ENCODE measurements at regions not wholly inside any gene's neighbourhood (a gene's known extent, or its start where the extent isn't known, plus 50 kb on each side); places are given as distances from the start of the nearest gene placed in this dataset.

GRCh38 chr17:33803686-33804085 lies 451.4 kb upstream of the CCL2 start:
- H3K27ac ChIP-seq (ENCODE audit: control insufficient read depth, insufficient read depth) = no peak overlapping the region
- H3K36me3 ChIP-seq (ENCODE audit: control insufficient read depth in 2 of 2, insufficient read depth in 2 of 2, low read length in 1 of 2) = no peaks in the 10 kb centered on the region
- no TSS peak for BruUV-seq (replicated peaks)
- FAIRE-seq (no peak), DNase-seq (ENCODE audit: low read depth, low spot score) (no peak), ATAC-seq (no peak)
- H2AFZ ChIP-seq (ENCODE audit: control insufficient read depth, low read depth, low read length) = no peak overlapping the region
- ChIA-PET RAD21 (ENCODE audit: unreplicated experiment) (no interaction called here), POLR2A (no interaction called here), SMC1A (ENCODE audit: uncharacterized antibody, unreplicated experiment) (no interaction called here), CTCF (no interaction called here)
- H3K27me3 ChIP-seq (replicated peaks in 1 of 2; ENCODE audit: control insufficient read depth in 2 of 2, insufficient read depth in 2 of 2, low read length in 1 of 2) = peaks cover 0 to 1% of the 10 kb centered on the region in 2 experiments; a peak in 1 of 4 replicates
- no peaks in the 10 kb centered on the region for H3K9me3 ChIP-seq (replicated peaks; ENCODE audit: control insufficient read depth, insufficient read depth, low read length)
- H3K9ac ChIP-seq (ENCODE audit: control insufficient read depth, insufficient read depth, low read length) = no peak overlapping the region
- in situ Hi-C loops (cut with MboI) (no loop called here), intact Hi-C loops (cut with micrococcal nuclease; ENCODE audit: unreplicated experiment) (no loop called here)
- H3K4me3 ChIP-seq = no peak overlapping the region
- no peak for TF ChIP-seq FOS (IDR thresholded peaks at IDR 0.05; ENCODE audit: borderline replicate concordance, extremely low read depth, insufficient read length)
- H4K20me1 ChIP-seq (ENCODE audit: control insufficient read depth, insufficient read depth) = no peaks in the 10 kb centered on the region
- no peaks in the 10 kb centered on the region for H3K4me1 ChIP-seq (ENCODE audit: control insufficient read depth, insufficient read depth, low read length)
- 0% methylated on average over 2 of the region's 2 CpGs for WGBS (ENCODE audit: insufficient coverage, insufficient replicate concordance, low lambda C conversion rate, missing lambda C conversion rate)
- no peak overlapping the region for H3K4me2 ChIP-seq (ENCODE audit: control insufficient read depth, insufficient read depth)
- no peaks in the 10 kb centered on the region for H3K79me2 ChIP-seq (ENCODE audit: control insufficient read depth, insufficient read depth, low read length)

- Histone ChIP-seq H4K20me1 (ENCODE audit: control insufficient read depth, insufficient read depth) (no peaks in the 10 kb centered on the region), H3K27ac (ENCODE audit: control insufficient read depth, insufficient read depth) (no peak overlapping the region), H3K9me3 (replicated peaks; ENCODE audit: control insufficient read depth, insufficient read depth, low read length) (no peaks in the 10 kb centered on the region), H3K36me3 (ENCODE audit: control insufficient read depth in 2 of 2, insufficient read depth in 2 of 2, low read length in 1 of 2) (no peaks in the 10 kb centered on the region), H3K79me2 (ENCODE audit: control insufficient read depth, insufficient read depth, low read length) (no peaks in the 10 kb centered on the region), H3K9ac (ENCODE audit: control insufficient read depth, insufficient read depth, low read length) (no peak overlapping the region), H2AFZ (ENCODE audit: control insufficient read depth, low read depth, low read length) (no peak overlapping the region), H3K4me3 (no peak overlapping the region), H3K27me3 (replicated peaks in 1 of 2; ENCODE audit: control insufficient read depth in 2 of 2, insufficient read depth in 2 of 2, low read length in 1 of 2) (no peaks in the 10 kb centered on the region), H3K4me2 (ENCODE audit: control insufficient read depth, insufficient read depth) (no peak overlapping the region), H3K4me1 (ENCODE audit: control insufficient read depth, insufficient read depth, low read length) (no peaks in the 10 kb centered on the region)
- FAIRE-seq (no peak), DNase-seq (ENCODE audit: low read depth, low spot score) (no peak), ATAC-seq (no peak)
- ChIA-PET SMC1A (ENCODE audit: uncharacterized antibody, unreplicated experiment) (no interaction called here), RAD21 (ENCODE audit: unreplicated experiment) (no interaction called here), CTCF (no interaction called here), POLR2A (no interaction called here)
- 0% methylated on average over 4 of the region's 4 CpGs for WGBS (ENCODE audit: insufficient coverage, insufficient replicate concordance, low lambda C conversion rate, missing lambda C conversion rate)
- BruUV-seq (replicated peaks) = no TSS peak
- in situ Hi-C loops (cut with MboI) = no loop called here
- intact Hi-C loops (cut with micrococcal nuclease; ENCODE audit: unreplicated experiment) = no loop called here
- TF ChIP-seq, protein P1, sequence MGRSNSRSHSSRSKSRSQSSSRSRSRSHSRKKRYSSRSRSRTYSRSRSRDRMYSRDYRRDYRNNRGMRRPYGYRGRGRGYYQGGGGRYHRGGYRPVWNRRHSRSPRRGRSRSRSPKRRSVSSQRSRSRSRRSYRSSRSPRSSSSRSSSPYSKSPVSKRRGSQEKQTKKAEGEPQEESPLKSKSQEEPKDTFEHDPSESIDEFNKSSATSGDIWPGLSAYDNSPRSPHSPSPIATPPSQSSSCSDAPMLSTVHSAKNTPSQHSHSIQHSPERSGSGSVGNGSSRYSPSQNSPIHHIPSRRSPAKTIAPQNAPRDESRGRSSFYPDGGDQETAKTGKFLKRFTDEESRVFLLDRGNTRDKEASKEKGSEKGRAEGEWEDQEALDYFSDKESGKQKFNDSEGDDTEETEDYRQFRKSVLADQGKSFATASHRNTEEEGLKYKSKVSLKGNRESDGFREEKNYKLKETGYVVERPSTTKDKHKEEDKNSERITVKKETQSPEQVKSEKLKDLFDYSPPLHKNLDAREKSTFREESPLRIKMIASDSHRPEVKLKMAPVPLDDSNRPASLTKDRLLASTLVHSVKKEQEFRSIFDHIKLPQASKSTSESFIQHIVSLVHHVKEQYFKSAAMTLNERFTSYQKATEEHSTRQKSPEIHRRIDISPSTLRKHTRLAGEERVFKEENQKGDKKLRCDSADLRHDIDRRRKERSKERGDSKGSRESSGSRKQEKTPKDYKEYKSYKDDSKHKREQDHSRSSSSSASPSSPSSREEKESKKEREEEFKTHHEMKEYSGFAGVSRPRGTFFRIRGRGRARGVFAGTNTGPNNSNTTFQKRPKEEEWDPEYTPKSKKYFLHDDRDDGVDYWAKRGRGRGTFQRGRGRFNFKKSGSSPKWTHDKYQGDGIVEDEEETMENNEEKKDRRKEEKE (IDR thresholded peaks at IDR 0.05) = no peak
- no peak for TF ChIP-seq STAT1 (conservative IDR thresholded peaks at IDR 0.05)
These were observed 450.7 kb upstream of the CCL2 start for GRCh38 chr17:33804401-33804800.

Data from GM12878 (cell line).